ENCODE measurements at regions not wholly inside any gene's neighbourhood (a gene's known extent, or its start where the extent isn't known, plus 50 kb on each side); places are given as distances from the start of the nearest gene placed in this dataset.

DNA sequence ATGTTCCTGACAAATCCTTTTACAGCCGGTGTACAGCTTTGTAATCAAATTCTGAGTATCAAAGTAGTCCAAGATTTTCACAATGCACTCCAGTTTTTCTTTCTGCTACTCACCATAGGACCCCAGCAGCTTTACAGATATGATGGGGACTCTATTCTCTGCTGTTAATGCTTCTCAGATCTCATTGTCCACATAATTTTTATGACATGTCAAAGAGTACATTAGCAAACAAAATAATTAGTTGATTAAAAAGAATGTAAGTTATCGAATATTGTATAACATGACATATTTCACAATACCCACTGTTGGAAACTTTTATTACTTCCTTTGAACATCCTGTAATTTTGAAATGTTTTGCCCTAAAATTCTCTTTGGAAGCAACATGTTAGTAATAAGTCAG, 81.4 kb upstream of the KIAA1217 start:
- no peak overlapping the region for H3K4me3 ChIP-seq
- no peak for DNase-seq (ENCODE audit: low read depth, low spot score)
- no peaks in the 10 kb centered on the region for H3K79me2 ChIP-seq (ENCODE audit: control insufficient read depth, insufficient read depth, low read length)
- FAIRE-seq = no peak
- no peak for TF ChIP-seq IKZF1 (conservative IDR thresholded peaks at IDR 0.05)
- TF ChIP-seq, protein P1, sequence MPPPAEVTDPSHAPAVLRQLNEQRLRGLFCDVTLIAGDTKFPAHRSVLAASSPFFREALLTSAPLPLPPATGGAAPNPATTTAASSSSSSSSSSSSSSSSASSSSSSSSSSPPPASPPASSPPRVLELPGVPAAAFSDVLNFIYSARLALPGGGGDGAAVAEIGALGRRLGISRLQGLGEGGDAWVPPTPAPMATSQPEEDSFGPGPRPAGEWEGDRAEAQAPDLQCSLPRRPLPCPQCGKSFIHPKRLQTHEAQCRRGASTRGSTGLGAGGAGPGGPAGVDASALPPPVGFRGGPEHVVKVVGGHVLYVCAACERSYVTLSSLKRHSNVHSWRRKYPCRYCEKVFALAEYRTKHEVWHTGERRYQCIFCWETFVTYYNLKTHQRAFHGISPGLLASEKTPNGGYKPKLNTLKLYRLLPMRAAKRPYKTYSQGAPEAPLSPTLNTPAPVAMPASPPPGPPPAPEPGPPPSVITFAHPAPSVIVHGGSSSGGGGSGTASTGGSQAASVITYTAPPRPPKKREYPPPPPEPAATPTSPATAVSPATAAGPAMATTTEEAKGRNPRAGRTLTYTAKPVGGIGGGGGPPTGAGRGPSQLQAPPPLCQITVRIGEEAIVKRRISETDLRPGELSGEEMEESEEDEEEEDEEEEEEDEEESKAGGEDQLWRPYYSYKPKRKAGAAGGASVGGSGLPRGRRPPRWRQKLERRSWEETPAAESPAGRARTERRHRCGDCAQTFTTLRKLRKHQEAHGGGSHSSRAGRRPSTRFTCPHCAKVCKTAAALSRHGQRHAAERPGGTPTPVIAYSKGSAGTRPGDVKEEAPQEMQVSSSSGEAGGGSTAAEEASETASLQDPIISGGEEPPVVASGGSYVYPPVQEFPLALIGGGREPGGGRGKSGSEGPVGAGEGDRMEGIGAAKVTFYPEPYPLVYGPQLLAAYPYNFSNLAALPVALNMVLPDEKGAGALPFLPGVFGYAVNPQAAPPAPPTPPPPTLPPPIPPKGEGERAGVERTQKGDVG (CRISPR knock-in tag; IDR thresholded peaks at IDR 0.05) = no peak
- no peak for TF ChIP-seq NR2F1 (conservative IDR thresholded peaks at IDR 0.05)
- no peak for TF ChIP-seq IKZF2 (IDR thresholded peaks at IDR 0.05)
- no peak for TF ChIP-seq GATAD2B (conservative IDR thresholded peaks at IDR 0.05; ENCODE audit: low read depth)
- TF ChIP-seq, protein P2, sequence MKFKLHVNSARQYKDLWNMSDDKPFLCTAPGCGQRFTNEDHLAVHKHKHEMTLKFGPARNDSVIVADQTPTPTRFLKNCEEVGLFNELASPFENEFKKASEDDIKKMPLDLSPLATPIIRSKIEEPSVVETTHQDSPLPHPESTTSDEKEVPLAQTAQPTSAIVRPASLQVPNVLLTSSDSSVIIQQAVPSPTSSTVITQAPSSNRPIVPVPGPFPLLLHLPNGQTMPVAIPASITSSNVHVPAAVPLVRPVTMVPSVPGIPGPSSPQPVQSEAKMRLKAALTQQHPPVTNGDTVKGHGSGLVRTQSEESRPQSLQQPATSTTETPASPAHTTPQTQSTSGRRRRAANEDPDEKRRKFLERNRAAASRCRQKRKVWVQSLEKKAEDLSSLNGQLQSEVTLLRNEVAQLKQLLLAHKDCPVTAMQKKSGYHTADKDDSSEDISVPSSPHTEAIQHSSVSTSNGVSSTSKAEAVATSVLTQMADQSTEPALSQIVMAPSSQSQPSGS (IDR thresholded peaks at IDR 0.05; ENCODE audit: low read length) = no peak
- TF ChIP-seq BRCA1 (IDR thresholded peaks at IDR 0.05; ENCODE audit: low read depth, low read length) = no peak
- no peak for TF ChIP-seq EED (IDR thresholded peaks at IDR 0.05; ENCODE audit: low read depth)
- TF ChIP-seq CBX3 (IDR thresholded peaks at IDR 0.05; ENCODE audit: borderline replicate concordance, low read depth) = no peak
- TF ChIP-seq, protein P3, sequence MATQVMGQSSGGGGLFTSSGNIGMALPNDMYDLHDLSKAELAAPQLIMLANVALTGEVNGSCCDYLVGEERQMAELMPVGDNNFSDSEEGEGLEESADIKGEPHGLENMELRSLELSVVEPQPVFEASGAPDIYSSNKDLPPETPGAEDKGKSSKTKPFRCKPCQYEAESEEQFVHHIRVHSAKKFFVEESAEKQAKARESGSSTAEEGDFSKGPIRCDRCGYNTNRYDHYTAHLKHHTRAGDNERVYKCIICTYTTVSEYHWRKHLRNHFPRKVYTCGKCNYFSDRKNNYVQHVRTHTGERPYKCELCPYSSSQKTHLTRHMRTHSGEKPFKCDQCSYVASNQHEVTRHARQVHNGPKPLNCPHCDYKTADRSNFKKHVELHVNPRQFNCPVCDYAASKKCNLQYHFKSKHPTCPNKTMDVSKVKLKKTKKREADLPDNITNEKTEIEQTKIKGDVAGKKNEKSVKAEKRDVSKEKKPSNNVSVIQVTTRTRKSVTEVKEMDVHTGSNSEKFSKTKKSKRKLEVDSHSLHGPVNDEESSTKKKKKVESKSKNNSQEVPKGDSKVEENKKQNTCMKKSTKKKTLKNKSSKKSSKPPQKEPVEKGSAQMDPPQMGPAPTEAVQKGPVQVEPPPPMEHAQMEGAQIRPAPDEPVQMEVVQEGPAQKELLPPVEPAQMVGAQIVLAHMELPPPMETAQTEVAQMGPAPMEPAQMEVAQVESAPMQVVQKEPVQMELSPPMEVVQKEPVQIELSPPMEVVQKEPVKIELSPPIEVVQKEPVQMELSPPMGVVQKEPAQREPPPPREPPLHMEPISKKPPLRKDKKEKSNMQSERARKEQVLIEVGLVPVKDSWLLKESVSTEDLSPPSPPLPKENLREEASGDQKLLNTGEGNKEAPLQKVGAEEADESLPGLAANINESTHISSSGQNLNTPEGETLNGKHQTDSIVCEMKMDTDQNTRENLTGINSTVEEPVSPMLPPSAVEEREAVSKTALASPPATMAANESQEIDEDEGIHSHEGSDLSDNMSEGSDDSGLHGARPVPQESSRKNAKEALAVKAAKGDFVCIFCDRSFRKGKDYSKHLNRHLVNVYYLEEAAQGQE (IDR thresholded peaks at IDR 0.05; ENCODE audit: low read depth, low read length) = no peak
- no peak for TF ChIP-seq EGR1 (IDR thresholded peaks at IDR 0.05; ENCODE audit: borderline replicate concordance in 1 of 2, low read depth in 2 of 2, low read length in 2 of 2)
- no peak for TF ChIP-seq ZNF207 (IDR thresholded peaks at IDR 0.05; ENCODE audit: borderline replicate concordance)
- no peak for TF ChIP-seq JUNB (IDR thresholded peaks at IDR 0.05)
- no peak for TF ChIP-seq BMI1 (IDR thresholded peaks at IDR 0.05; ENCODE audit: borderline replicate concordance)
- TF ChIP-seq, protein P4, sequence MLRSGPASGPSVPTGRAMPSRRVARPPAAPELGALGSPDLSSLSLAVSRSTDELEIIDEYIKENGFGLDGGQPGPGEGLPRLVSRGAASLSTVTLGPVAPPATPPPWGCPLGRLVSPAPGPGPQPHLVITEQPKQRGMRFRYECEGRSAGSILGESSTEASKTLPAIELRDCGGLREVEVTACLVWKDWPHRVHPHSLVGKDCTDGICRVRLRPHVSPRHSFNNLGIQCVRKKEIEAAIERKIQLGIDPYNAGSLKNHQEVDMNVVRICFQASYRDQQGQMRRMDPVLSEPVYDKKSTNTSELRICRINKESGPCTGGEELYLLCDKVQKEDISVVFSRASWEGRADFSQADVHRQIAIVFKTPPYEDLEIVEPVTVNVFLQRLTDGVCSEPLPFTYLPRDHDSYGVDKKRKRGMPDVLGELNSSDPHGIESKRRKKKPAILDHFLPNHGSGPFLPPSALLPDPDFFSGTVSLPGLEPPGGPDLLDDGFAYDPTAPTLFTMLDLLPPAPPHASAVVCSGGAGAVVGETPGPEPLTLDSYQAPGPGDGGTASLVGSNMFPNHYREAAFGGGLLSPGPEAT (IDR thresholded peaks at IDR 0.05; ENCODE audit: low read depth) = no peak
- no peak for TF ChIP-seq SIN3A (IDR thresholded peaks at IDR 0.05; ENCODE audit: low read depth, low read length)
- CTCF ChIA-PET = interaction anchor here (0.8 to 1.6 kb wide), 2 partner anchors 17 to 1279 kb away, joined by 3 to 4 read pairs; no protein-coding TSS in a partner anchor
- no peak overlapping the region for H3K9ac ChIP-seq (ENCODE audit: control insufficient read depth, insufficient read depth, low read length)
- POLR2A ChIA-PET = no interaction called here
- no peaks in the 10 kb centered on the region for H3K36me3 ChIP-seq (ENCODE audit: control insufficient read depth in 2 of 2, insufficient read depth in 2 of 2, low read length in 1 of 2)
- H3K9me3 ChIP-seq (replicated peaks; ENCODE audit: control insufficient read depth, insufficient read depth, low read length) = no peaks in the 10 kb centered on the region
- BruUV-seq (replicated peaks) = no TSS peak
- intact Hi-C loops (cut with micrococcal nuclease; ENCODE audit: unreplicated experiment) (no loop called here), in situ Hi-C loops (cut with MboI) (no loop called here)
- no peaks in the 10 kb centered on the region for H3K27me3 ChIP-seq (replicated peaks in 1 of 2; ENCODE audit: control insufficient read depth in 2 of 2, insufficient read depth in 2 of 2, low read length in 1 of 2)
- ATAC-seq = no peak
- no peak overlapping the region for H2AFZ ChIP-seq (ENCODE audit: control insufficient read depth, low read depth, low read length)
- WGBS (ENCODE audit: insufficient coverage, insufficient replicate concordance, low lambda C conversion rate, missing lambda C conversion rate) = 43% methylated on average over 2 of the region's 2 CpGs
- RAD21 ChIA-PET (ENCODE audit: unreplicated experiment) = no interaction called here
- no peaks in the 10 kb centered on the region for H4K20me1 ChIP-seq (ENCODE audit: control insufficient read depth, insufficient read depth)
- no peak overlapping the region for H3K27ac ChIP-seq (ENCODE audit: control insufficient read depth, insufficient read depth)
- no peaks in the 10 kb centered on the region for H3K4me1 ChIP-seq (ENCODE audit: control insufficient read depth, insufficient read depth, low read length)
- SMC1A ChIA-PET (ENCODE audit: uncharacterized antibody, unreplicated experiment) = no interaction called here
- H3K4me2 ChIP-seq (ENCODE audit: control insufficient read depth, insufficient read depth) = no peak overlapping the region

Measured in GM12878 (cell line).